HG02623 (cell line): ENCODE measurements at regions not wholly inside any gene's neighbourhood (a gene's known extent, or its start where the extent isn't known, plus 50 kb on each side); places are given as distances from the start of the nearest gene placed in this dataset.
A peak's percentile ranks its signal among the peaks of the same experiment; 100 is the strongest.
"Not testable (repeated sequence)": the region's sequence is repeated elsewhere in the genome, so short reads cannot be mapped to it uniquely, and the experiment has no call there.

Experiments used
- ATAC-seq: cut with Tn5 transposase; IDR thresholded peaks from one replicate; pipeline ENCODE4 v1.9.1; 2021; ENCODE audit warnings: moderate library complexity; ENCODE audit not compliant: unreplicated experiment

DNA sequence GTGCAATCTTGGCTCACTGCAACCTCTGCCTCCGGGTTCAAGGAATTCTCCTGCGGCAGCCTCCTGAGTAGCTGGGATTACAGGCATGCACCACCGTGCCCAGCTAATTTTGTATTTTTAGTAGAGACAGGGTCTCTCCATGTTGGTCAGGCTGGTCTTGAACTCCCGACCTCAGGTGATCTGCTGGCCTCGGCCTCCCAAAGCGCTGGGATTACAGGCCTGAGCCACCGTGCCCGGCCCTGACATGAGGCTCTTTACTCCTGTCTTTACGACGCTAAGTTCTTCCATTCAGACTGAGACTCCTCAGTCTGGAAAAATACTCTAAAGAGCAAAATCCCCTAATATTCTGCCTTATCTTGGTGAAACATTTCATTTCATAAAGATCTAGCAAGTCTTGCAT, 331.3 kb upstream of the SGO1 start:
- not testable (repeated sequence) for ATAC-seq

DNA sequence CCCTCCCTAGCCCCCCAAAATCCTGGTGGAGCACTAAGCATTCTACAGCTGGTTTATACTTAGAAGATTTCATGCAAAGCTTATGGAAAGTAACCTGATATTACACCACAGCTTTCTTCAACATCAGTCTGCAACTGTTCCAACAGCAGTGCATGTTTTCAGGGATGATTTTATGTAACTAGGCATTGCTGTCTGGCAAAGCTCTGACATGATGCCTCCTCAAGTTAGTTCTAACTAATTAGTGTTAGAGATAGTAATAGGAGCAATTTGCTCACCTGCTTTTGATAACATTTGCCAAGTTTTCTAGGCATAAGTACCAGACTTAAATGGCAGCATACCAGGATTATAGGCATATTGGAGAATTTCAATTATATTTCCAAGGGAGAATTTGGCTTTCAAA, 330.3 kb upstream of the SGO1 start:
- ATAC-seq = no peak

DNA sequence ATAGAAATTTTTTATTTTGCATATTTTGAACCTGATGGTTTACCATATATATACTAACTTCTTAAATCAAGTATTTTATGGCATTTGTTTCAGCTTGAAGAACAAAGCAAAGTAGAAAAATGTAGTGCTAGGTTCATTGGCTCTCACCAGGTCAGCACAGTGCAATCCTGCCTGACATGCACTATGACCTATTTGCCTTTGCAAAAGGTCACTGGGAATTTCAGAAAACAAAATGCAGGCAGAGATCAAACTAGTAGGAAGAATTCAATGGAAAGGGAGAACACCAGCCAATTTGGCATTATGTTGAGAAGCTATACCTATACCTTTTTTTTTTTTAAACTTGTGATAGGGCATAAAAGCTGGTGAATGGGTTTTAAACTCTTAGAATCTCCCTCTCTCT, 329.8 kb upstream of the SGO1 start:
- no peak for ATAC-seq

- ATAC-seq = peak; percentile 90
Measured at GRCh38 chr3:20511863-20512505, 326.0 kb upstream of the SGO1 start.

DNA sequence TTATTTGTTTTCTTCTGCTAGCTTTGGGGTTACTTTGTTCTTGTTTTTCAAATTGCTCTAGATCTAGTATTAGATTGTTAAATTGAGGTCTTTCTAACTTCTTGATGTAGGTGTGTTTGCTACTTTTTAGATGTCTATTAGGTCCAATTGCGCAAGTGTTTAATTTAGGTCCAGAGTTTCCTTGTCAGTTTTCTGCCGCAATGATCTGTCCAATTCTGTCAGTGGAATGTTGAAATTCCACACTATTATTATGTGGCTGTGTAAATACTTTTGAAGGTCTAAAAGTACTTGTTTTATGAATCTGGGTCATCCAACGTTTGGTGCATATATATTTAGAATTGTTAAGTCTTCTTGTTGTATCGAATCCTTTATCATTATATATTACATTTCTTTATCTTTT, 324.4 kb upstream of the SGO1 start:
- no peak for ATAC-seq

DNA sequence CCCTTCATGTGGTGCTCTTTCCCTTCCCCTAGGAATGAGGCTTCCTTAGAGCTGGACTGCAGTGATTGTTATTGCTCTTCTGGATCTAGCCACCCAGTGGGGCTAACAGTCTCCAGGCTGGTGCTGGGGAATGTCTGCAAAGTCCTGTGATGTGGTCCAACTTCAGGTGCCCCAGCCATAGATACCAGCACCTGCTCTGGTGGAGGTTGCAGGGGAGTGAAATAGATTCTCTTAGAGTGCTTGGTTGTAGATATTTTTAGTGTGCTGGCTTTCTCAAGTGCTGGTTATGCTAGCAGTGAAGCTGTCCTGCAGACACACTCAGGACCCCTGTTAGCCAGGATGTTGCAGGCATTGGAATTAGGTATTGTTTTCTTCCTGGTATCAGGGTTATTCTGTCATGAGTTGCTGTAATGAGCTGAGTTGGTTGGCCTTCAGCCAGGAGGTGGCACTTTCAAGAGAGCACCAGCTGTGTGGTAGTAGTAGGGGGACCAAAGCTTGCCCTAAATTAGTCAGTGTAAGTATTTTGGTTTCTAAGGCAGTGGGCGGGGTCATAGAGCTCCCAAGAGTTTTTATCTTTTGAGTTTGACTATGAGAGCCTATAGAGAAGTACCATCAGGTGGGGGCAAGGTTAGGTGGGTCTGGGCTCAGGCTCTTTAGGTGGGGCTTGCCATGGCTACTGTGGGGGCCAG, 317.5 kb upstream of the SGO1 start:
- ATAC-seq = no peak

DNA sequence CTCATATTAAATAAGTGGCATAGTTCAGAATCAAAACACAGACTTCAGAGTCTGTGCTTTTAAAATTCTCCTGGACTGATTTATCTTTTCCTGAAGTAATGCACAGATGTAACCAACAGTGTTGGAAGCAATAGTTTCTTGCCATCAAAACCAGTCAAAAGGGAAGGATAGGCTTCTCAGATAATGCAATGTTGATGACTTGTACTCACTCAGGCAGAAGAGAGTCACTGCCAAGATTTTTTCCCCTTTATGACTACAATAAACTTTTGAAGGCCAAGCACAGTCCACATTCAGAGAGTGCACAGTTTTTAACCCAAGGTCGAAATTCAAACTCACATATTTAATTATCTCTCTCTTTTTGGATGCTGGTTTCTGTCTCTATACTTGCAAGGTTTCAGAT, 305.0 kb upstream of the SGO1 start:
- no peak for ATAC-seq

DNA sequence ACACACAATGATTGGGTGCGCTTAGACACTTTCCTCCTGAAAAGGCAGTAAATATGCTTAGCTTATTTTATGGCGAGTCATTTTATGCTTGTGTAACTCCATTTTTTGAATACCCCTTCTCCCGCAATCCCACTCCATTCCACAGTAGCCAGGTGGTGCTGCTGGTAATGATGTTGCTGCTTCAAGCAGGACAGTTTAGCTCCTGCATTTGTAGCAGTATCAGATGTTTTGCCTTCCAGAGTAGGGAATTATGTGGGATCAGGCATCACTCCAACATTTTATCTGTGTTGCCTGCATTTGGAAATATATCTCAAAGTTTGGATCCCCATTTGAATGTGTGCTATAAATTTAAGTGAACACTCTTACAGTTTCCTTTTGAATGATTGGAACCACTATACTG, 302.1 kb upstream of the SGO1 start:
- ATAC-seq = no peak

DNA sequence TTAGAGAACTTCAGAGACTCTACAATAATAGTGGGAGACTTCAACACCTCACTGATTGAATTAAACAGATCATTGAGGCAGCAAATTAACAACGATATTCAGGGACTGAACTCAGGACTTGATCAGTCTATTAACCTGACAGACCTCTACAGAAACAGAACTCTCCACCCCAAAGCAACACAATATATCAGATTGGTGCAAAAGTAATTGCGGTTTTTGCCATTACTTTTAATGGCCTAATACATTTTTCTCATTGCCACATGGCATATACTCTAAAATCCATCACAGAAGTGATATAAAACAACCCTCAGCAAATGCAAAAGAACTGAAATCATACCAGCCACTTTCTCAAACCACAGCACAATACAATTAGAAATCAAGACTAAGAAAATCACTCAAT, 298.1 kb upstream of the SGO1 start:
- no peak for ATAC-seq

GRCh38 chr3:20482350-20482749, 296.3 kb upstream of the SGO1 start:
- no peak for ATAC-seq

DNA sequence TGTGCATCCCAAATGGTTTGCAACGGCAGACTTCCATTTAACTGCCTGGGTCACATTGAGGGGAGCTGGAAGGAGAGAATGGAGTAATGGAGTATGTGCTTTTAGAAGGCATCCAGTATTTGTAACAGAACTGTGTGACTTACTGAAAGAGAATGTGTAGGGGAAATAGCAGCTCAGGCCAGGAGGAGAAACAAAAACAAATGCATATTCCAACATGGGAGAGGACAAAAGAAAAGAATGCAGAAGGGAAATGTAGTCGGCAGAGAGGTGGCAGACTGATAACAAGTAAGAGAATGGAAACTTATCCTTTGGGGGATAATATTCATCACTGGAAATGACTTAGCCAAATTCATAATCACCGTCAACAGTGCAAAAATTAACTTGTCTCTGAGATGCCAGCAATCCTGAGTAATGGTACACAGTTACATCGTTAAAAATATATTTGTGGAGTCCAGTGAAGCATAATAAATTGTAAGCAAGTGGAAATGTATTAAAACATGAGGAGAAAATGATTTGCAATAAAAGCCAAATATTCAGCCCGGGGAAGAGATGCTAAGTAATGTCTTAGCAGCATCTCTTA, 294.9 kb upstream of the SGO1 start:
- no peak for ATAC-seq

GRCh38 chr3:20478436-20478835, 292.4 kb upstream of the SGO1 start:
- ATAC-seq = no peak

DNA sequence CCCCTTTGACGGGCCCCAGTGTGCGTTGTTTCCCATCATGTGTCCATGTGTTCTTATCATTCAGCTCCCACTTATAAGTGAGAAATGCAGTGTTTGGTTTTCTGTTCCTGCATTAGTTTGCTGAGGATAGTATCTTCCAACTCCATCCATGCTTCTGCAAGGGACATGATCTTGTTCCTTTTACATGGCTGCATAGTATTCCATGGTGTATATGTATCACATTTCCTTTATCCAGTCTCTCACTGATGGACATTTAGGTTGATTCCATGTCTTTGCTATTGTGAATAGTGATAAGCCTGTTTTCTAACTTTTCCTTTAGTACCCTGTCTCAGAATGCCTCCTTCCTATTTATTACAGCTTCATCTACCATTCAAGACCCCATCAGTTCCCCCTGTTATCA, 278.2 kb upstream of the SGO1 start:
- not testable (repeated sequence) for ATAC-seq

GRCh38 chr3:20462723-20463122, 276.7 kb upstream of the SGO1 start:
- ATAC-seq = no peak

DNA sequence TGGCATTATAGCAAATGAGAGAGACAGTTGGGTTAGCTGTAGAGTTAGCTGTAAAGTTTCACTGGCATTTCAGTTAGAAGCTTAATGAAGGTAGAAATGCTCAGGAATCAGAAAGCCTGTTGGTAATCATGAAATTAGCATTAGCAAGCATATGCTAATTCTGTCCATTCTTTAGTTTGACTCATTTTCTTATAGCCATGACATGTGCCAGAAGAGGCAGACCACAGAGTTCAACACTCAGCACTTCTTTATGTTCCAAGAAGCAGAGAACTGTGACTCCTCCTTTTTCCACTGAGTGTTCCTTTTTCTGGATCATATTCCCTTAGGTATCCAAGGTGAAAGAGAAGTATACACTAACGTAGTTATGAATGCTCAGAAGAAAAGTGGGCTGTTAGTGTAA, 276.2 kb upstream of the SGO1 start:
- ATAC-seq = no peak

GRCh38 chr3:20458994-20459716, 273.1 kb upstream of the SGO1 start:
- ATAC-seq = no peak

DNA sequence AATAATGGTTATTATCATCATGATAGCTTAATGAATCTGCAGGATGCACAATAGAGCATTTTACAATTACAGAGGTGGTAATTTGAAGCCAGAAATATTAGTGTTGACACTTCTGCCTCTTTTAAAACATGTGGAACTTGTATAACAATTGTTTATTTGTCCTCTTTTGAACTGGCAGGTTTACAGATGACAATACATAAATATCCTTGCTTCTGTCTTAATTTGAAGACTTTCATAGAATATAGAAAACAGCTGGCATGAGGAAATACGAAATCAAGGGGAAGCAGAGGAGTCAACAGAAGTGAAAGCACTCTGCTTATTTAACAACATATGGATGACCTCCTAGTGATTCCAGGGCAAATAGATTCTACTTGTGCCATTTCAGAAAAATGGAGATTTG, 270.5 kb upstream of the SGO1 start:
- no peak for ATAC-seq

- no peak for ATAC-seq
Measured at GRCh38 chr3:20451170-20451569, 265.2 kb upstream of the SGO1 start.

- no peak for ATAC-seq
Measured at GRCh38 chr3:20450611-20451010, 264.6 kb upstream of the SGO1 start.

DNA sequence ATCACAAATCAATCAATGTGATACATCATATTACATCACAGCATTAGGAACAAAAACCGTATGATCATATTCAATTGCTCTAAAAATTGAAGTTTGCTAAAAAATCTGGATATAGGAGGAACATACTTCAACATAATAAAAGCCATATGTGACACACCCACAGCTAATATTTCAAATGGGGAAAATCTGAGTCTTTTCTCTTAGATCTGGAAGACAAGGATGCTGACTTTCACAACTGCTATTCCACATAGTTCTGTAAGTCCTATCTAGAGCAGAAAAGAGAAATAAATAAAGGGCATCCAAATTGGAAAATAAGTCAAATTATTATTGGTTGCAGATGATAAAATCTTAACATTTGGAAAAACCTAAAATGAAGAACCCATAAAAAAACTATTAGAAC, 256.8 kb upstream of the SGO1 start:
- ATAC-seq = no peak

GRCh38 chr3:20427268-20427667, 241.3 kb upstream of the SGO1 start:
- ATAC-seq = not testable (repeated sequence)

DNA sequence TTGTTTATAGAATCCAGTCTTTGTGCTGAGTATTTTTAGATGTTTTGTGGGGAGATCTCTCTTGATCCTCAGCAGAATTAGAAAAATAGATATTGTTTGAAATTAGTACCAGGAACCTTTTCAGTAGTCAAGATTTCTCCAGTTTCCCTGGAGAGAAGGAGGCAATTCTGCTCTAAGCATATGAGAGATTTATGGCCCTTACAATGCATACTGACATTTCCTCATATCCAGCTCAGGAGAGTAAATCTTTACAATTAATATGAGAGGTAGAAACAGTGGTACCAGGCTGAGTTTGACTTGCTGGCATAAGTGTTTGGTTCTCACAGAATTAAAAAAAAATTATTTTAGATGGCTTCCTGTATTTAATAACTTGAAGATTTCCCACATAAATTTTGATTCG, 239.1 kb upstream of the SGO1 start:
- ATAC-seq = no peak
